ENCODE measurements at regions not wholly inside any gene's neighbourhood (a gene's known extent, or its start where the extent isn't known, plus 50 kb on each side); places are given as distances from the start of the nearest gene placed in this dataset.

DNA sequence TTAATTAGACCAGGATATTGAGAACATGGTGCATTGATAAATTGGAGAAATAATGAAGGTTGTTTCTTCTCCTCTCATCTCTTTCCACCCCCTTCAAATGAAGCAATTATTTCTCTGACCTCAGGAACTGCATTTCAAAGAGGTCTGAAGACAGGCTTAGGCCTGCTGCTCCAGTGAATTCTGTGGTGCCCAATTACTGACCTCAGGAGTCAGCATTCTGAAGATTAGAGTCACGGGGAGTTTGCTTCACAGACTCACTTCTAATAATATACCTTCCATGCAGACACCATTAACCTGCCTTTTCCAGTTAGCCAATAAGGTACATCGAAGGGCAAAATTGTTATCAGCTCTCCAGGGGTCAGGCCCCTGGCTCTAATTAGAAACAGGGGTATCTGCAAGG lies 270.9 kb downstream of the GAS1 start:
- DNase-seq = no peak
- no peak overlapping the region for H3K27ac ChIP-seq (ENCODE audit: low read depth in 1 of 2, low read length in 2 of 2)
- no peaks in the 10 kb centered on the region for H3K4me1 ChIP-seq (ENCODE audit: control insufficient read depth in 1 of 2, insufficient read depth in 2 of 2, low read length in 2 of 2)
- H3K4me3 ChIP-seq (ENCODE audit: low read length in 2 of 2) = no peak overlapping the region
- 94 to 95% methylated on average over 2 of the region's 2 CpGs for WGBS, 2 donors
- no peak for ATAC-seq (ENCODE audit: low FRiP score)
- intact Hi-C loops (cut with DNase I) = no loop called here
- H3K36me3 ChIP-seq (ENCODE audit: control insufficient read depth in 1 of 2, insufficient read depth in 2 of 2, low read length in 1 of 2) = no peaks in the 10 kb centered on the region
- H3K9me3 ChIP-seq (ENCODE audit: control insufficient read depth, low read length) = no peaks in the 10 kb centered on the region
- no peaks in the 10 kb centered on the region for H3K27me3 ChIP-seq (ENCODE audit: control insufficient read depth in 1 of 2, insufficient read depth in 2 of 2, low read length in 1 of 2)

DNA sequence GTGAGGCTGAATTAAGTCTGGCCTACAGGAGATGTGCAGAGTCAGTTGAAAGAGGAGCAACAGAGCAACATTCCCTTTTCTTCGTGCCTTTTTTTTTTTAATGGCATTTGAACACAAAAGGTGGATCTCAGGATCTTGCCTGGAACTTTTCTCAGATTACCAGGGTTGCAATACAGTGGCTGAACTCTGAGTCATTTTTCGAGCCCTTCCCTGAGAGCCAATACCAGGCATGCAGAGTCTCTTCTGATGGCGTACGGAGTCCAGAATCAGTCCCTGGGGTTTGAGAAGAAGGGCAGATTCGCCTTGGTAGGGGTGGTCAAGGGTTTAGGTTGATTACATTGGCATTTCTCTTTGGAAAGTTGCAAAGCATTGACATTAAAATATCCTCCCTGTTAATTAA lies 271.5 kb downstream of the GAS1 start:
- ATAC-seq (ENCODE audit: low FRiP score) = no peak

DNA sequence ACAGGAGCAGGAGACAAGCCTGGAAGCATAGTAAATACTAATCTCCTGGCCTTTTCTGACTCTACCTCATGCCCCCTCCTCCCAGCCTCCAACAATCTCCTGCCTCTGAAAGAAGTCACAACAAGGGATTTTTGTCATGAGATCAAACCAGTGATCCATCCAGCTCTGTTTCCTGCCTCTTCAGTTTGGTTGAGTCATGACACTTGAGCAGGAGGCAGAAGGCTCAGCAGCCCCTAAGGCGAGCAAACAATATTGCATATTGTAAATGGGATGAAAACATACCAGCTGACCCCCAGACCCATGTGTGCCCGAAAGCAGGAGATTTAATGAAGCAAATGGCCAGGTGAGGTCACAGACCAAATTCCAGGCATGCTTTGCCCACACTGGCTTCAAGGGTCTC lies 272.8 kb downstream of the GAS1 start:
- H3K9me3 ChIP-seq (ENCODE audit: control insufficient read depth, low read length) = no peaks in the 10 kb centered on the region
- intact Hi-C loops (cut with DNase I) = no loop called here
- WGBS, 2 donors = 69 to 92% methylated on average over 2 of the region's 2 CpGs
- H3K4me1 ChIP-seq (ENCODE audit: control insufficient read depth in 1 of 2, insufficient read depth in 2 of 2, low read length in 2 of 2) = no peaks in the 10 kb centered on the region
- ATAC-seq (ENCODE audit: low FRiP score) (no peak), DNase-seq (no peak)
- no peaks in the 10 kb centered on the region for H3K27me3 ChIP-seq (ENCODE audit: control insufficient read depth in 1 of 2, insufficient read depth in 2 of 2, low read length in 1 of 2)
- H3K4me3 ChIP-seq (ENCODE audit: low read length in 2 of 2) = no peak overlapping the region
- H3K36me3 ChIP-seq (ENCODE audit: control insufficient read depth in 1 of 2, insufficient read depth in 2 of 2, low read length in 1 of 2) = no peaks in the 10 kb centered on the region
- no peak overlapping the region for H3K27ac ChIP-seq (ENCODE audit: low read depth in 1 of 2, low read length in 2 of 2)

More for the DNA sequence above, 271.5 kb downstream of the GAS1 start:
- Histone ChIP-seq H3K4me3 (ENCODE audit: low read length in 2 of 2) (no peak overlapping the region), H3K36me3 (ENCODE audit: control insufficient read depth in 1 of 2, insufficient read depth in 2 of 2, low read length in 1 of 2) (no peaks in the 10 kb centered on the region), H3K27me3 (ENCODE audit: control insufficient read depth in 1 of 2, insufficient read depth in 2 of 2, low read length in 1 of 2) (no peaks in the 10 kb centered on the region), H3K27ac (ENCODE audit: low read depth in 1 of 2, low read length in 2 of 2) (no peak overlapping the region), H3K4me1 (ENCODE audit: control insufficient read depth in 1 of 2, insufficient read depth in 2 of 2, low read length in 2 of 2) (no peaks in the 10 kb centered on the region), H3K9me3 (ENCODE audit: control insufficient read depth, low read length) (no peaks in the 10 kb centered on the region)
- DNase-seq = no peak
- WGBS, 2 donors = 91 to 93% methylated on average over 5 of the region's 5 CpGs
- intact Hi-C loops (cut with DNase I) = no loop called here

DNA sequence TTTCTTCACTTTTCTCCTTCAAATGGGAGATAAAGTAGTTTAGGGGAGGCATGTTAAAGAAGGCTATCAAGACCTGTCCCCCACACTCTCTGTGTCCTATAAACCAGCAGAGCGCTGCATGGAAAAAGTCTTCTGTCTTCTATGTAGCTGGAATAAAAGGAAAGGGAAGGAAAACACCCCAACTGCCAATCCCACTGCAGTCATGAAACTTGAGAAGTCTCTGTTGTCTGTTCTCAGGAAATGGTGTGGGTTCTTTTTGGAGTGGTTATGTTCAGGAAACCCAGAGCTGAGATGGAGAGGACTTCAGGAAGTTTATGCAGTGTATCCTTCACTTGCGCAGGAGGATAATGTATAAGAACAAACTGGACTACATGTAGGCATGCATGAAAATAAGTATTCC lies 274.3 kb downstream of the GAS1 start:
- WGBS, 2 donors = 94 to 98% methylated on average over 2 of the region's 2 CpGs
- no peak for ATAC-seq (ENCODE audit: low FRiP score)
- no peaks in the 10 kb centered on the region for H3K27me3 ChIP-seq (ENCODE audit: control insufficient read depth in 1 of 2, insufficient read depth in 2 of 2, low read length in 1 of 2)
- H3K27ac ChIP-seq (ENCODE audit: low read depth in 1 of 2, low read length in 2 of 2) = no peak overlapping the region
- DNase-seq = no peak
- no peaks in the 10 kb centered on the region for H3K9me3 ChIP-seq (ENCODE audit: control insufficient read depth, low read length)
- no peaks in the 10 kb centered on the region for H3K36me3 ChIP-seq (ENCODE audit: control insufficient read depth in 1 of 2, insufficient read depth in 2 of 2, low read length in 1 of 2)
- intact Hi-C loops (cut with DNase I) = no loop called here
- no peak overlapping the region for H3K4me3 ChIP-seq (ENCODE audit: low read length in 2 of 2)
- H3K4me1 ChIP-seq (ENCODE audit: control insufficient read depth in 1 of 2, insufficient read depth in 2 of 2, low read length in 2 of 2) = no peaks in the 10 kb centered on the region

DNA sequence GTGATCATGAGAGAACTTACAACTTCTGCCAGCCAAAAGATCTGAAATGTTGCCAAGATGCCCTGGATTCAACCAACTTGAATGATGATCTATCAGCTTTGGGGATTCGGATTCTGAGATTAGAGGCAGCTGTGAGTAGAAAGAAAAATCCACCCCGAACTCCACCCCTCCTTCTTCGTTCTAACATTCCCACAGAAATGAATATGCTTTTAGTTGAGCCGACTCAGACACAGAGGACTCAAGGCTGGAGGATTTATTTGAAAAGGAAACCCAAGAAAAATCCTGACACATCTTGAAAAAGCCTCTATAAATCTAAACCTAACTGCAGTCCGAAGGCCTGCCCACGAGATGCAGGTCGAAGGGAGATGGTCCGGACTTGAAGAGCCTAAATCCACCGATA lies 275.0 kb downstream of the GAS1 start:
- ATAC-seq (ENCODE audit: low FRiP score) = no peak
- intact Hi-C loops (cut with DNase I) = no loop called here
- 62 to 76% methylated on average over 9 of the region's 9 CpGs for WGBS, 2 donors

DNA sequence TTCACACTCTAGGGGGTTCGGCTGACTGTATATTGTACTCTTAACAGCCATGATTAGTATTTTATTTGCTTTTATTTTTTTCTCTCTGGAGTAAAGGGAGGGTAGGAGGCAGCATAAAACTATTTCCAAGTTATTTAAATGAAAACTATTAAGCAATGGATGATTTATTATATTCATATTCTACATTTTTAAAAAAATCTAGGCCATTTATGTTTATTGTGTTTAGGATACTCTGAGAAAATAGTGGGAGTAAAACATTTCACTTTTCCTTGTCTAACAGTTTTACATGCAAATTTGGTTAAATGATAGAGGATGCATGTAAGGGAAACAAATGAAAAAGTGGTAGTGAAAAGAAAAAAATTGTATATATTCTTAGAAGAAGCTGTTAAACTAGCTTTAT lies 276.3 kb downstream of the GAS1 start:
- Histone ChIP-seq H3K27ac (ENCODE audit: low read depth in 1 of 2, low read length in 2 of 2) (no peak overlapping the region), H3K4me3 (ENCODE audit: low read length in 2 of 2) (no peak overlapping the region), H3K4me1 (ENCODE audit: control insufficient read depth in 1 of 2, insufficient read depth in 2 of 2, low read length in 2 of 2) (no peaks in the 10 kb centered on the region), H3K36me3 (ENCODE audit: control insufficient read depth in 1 of 2, insufficient read depth in 2 of 2, low read length in 1 of 2) (no peaks in the 10 kb centered on the region), H3K27me3 (ENCODE audit: control insufficient read depth in 1 of 2, insufficient read depth in 2 of 2, low read length in 1 of 2) (no peaks in the 10 kb centered on the region), H3K9me3 (ENCODE audit: control insufficient read depth, low read length) (no peaks in the 10 kb centered on the region)
- intact Hi-C loops (cut with DNase I) = no loop called here
- DNase-seq (no peak), ATAC-seq (ENCODE audit: low FRiP score) (no peak)
- 91 to 93% methylated on average over 1 of the region's 1 CpG for WGBS, 2 donors

More for the DNA sequence above, 275.0 kb downstream of the GAS1 start:
- H3K4me1 ChIP-seq (ENCODE audit: control insufficient read depth in 1 of 2, insufficient read depth in 2 of 2, low read length in 2 of 2) = no peaks in the 10 kb centered on the region
- no peak for DNase-seq
- H3K9me3 ChIP-seq (ENCODE audit: control insufficient read depth, low read length) = no peaks in the 10 kb centered on the region
- H3K27me3 ChIP-seq (ENCODE audit: control insufficient read depth in 1 of 2, insufficient read depth in 2 of 2, low read length in 1 of 2) = no peaks in the 10 kb centered on the region
- no peak overlapping the region for H3K4me3 ChIP-seq (ENCODE audit: low read length in 2 of 2)
- no peaks in the 10 kb centered on the region for H3K36me3 ChIP-seq (ENCODE audit: control insufficient read depth in 1 of 2, insufficient read depth in 2 of 2, low read length in 1 of 2)
- no peak overlapping the region for H3K27ac ChIP-seq (ENCODE audit: low read depth in 1 of 2, low read length in 2 of 2)

DNA sequence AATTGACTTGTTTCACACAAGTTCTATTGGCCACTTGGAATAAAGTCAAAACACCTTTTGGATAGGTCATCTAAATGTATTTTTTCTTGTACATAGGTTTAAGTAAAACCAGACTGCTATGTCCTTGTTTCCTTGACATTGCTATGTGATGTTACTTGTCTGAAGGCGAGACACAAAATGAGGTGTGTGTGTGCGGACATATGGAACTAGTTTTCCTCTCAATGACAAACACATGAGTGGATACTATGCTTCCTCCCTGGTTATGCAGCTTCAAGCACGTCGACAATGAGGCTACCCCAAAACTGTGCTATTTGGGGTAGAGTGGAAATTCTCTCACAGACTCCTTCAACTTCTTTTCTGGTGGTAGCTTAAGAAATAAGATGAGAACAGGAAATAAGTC lies 276.8 kb downstream of the GAS1 start:
- H3K36me3 ChIP-seq (ENCODE audit: control insufficient read depth in 1 of 2, insufficient read depth in 2 of 2, low read length in 1 of 2) = no peaks in the 10 kb centered on the region
- H3K4me3 ChIP-seq (ENCODE audit: low read length in 2 of 2) = no peak overlapping the region
- no peak for DNase-seq
- 80 to 89% methylated on average over 4 of the region's 4 CpGs for WGBS, 2 donors
- no peak overlapping the region for H3K27ac ChIP-seq (ENCODE audit: low read depth in 1 of 2, low read length in 2 of 2)
- no peaks in the 10 kb centered on the region for H3K27me3 ChIP-seq (ENCODE audit: control insufficient read depth in 1 of 2, insufficient read depth in 2 of 2, low read length in 1 of 2)
- ATAC-seq (ENCODE audit: low FRiP score) = no peak
- H3K4me1 ChIP-seq (ENCODE audit: control insufficient read depth in 1 of 2, insufficient read depth in 2 of 2, low read length in 2 of 2) = no peaks in the 10 kb centered on the region
- intact Hi-C loops (cut with DNase I) = no loop called here
- no peaks in the 10 kb centered on the region for H3K9me3 ChIP-seq (ENCODE audit: control insufficient read depth, low read length)

DNA sequence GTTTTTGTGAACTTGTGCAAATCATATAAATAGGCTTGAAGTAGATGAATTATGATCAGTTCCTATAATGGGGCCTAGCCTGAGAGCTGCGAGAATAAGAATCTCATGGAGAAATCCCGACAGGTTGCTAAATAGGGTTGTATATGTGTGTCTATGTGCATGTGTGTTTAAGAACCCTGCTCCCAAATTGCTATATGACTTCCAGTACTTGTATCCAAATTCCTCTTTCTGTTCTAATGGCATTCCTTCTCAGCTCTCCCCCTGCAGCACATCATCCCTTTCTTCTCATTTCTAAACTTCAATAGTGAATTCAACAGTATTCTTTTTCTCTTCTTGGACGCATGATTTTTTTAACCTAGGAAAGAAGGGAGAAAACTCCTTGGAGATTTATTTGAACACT lies 277.2 kb downstream of the GAS1 start:
- no peak for DNase-seq
- ATAC-seq (ENCODE audit: low FRiP score) = no peak
- H3K27ac ChIP-seq (ENCODE audit: low read depth in 1 of 2, low read length in 2 of 2) = no peak overlapping the region
- H3K27me3 ChIP-seq (ENCODE audit: control insufficient read depth in 1 of 2, insufficient read depth in 2 of 2, low read length in 1 of 2) = no peaks in the 10 kb centered on the region
- WGBS, 2 donors = 97 to 100% methylated on average over 3 of the region's 3 CpGs
- H3K36me3 ChIP-seq (ENCODE audit: control insufficient read depth in 1 of 2, insufficient read depth in 2 of 2, low read length in 1 of 2) = no peaks in the 10 kb centered on the region
- H3K9me3 ChIP-seq (ENCODE audit: control insufficient read depth, low read length) = no peaks in the 10 kb centered on the region
- no peak overlapping the region for H3K4me3 ChIP-seq (ENCODE audit: low read length in 2 of 2)
- intact Hi-C loops (cut with DNase I) = no loop called here
- no peaks in the 10 kb centered on the region for H3K4me1 ChIP-seq (ENCODE audit: control insufficient read depth in 1 of 2, insufficient read depth in 2 of 2, low read length in 2 of 2)

DNA sequence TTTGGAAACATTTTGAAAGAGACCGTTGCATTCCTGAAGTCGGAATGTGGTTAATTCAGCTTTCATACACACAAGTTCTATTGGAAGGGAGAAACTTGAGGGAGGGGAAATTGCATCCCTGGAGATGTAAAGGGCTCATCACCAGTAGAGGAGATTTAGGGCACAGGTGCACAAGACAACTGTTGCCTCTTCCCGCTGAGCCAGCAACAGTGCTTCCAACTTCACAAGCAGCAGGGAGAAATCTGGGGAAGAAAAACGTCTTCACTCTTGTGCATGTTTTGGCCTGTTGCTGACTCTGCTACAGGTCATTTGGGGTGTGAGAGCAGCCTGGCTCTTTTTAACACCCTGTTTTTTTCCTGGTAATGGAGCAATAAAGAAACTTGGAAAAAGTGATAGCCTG lies 277.9 kb downstream of the GAS1 start:
- intact Hi-C loops (cut with DNase I) = no loop called here
- H3K27me3 ChIP-seq (ENCODE audit: control insufficient read depth in 1 of 2, insufficient read depth in 2 of 2, low read length in 1 of 2) = no peaks in the 10 kb centered on the region
- H3K27ac ChIP-seq (ENCODE audit: low read depth in 1 of 2, low read length in 2 of 2) = no peak overlapping the region
- H3K9me3 ChIP-seq (ENCODE audit: control insufficient read depth, low read length) = no peaks in the 10 kb centered on the region
- H3K4me3 ChIP-seq (ENCODE audit: low read length in 2 of 2) = no peak overlapping the region
- H3K36me3 ChIP-seq (ENCODE audit: control insufficient read depth in 1 of 2, insufficient read depth in 2 of 2, low read length in 1 of 2) = no peaks in the 10 kb centered on the region
- H3K4me1 ChIP-seq (ENCODE audit: control insufficient read depth in 1 of 2, insufficient read depth in 2 of 2, low read length in 2 of 2) = no peaks in the 10 kb centered on the region
- 10 to 19% methylated on average over 4 of the region's 4 CpGs for WGBS, 2 donors
- ATAC-seq (ENCODE audit: low FRiP score) = peak; percentile 63
- DNase-seq = no peak
